ENCODE measurements at regions not wholly inside any gene's neighbourhood (a gene's known extent, or its start where the extent isn't known, plus 50 kb on each side); places are given as distances from the start of the nearest gene placed in this dataset.

- no peak overlapping the region for H3K9ac ChIP-seq
- TF ChIP-seq EZH2 (IDR thresholded peaks at IDR 0.05) (no peak), EZH2phosphoT487 (IDR thresholded peaks at IDR 0.05) (no peak), CTCF (IDR thresholded peaks at IDR 0.05) (no peak)
- H3K36me3 ChIP-seq, result no peaks in the 10 kb centered on the region
- H3K36me3 Mint-ChIP-seq, result no peaks in the 10 kb centered on the region
- no peak overlapping the region for H3K27ac Mint-ChIP-seq
- no peak overlapping the region for H3K27ac ChIP-seq
- no peaks in the 10 kb centered on the region for H3K9me3 ChIP-seq (ENCODE audit: low read depth)
- H3K4me1 ChIP-seq, result peaks cover 22% of the 10 kb centered on the region
- peaks cover 16% of the 10 kb centered on the region for H3F3A ChIP-seq (ENCODE audit: low read depth)
- H3K9me3 Mint-ChIP-seq, result no peaks in the 10 kb centered on the region
- H3K27me3 ChIP-seq, result peaks cover 44% of the 10 kb centered on the region
- H3K4me1 Mint-ChIP-seq, result peaks cover 19% of the 10 kb centered on the region
- H3K4me3 Mint-ChIP-seq, result no peak overlapping the region
- DNase-seq (ENCODE audit: low spot score), result peak; percentile 31
- H3K27me3 Mint-ChIP-seq (ENCODE audit: insufficient read depth, low read depth), result peaks cover 8% of the 10 kb centered on the region
- H4K20me1 ChIP-seq (ENCODE audit: low read depth), result peaks cover 46% of the 10 kb centered on the region
- H3K4me3 ChIP-seq, result no peak overlapping the region
- no peaks in the 10 kb centered on the region for H3K79me2 ChIP-seq (ENCODE audit: low read depth)
- no peak overlapping the region for H2AFZ ChIP-seq (replicated peaks)
- no peak overlapping the region for H3K4me2 ChIP-seq
Observed at GRCh38 chr15:77749236-77749997, 116.7 kb upstream of the LINGO1 start.

DNA sequence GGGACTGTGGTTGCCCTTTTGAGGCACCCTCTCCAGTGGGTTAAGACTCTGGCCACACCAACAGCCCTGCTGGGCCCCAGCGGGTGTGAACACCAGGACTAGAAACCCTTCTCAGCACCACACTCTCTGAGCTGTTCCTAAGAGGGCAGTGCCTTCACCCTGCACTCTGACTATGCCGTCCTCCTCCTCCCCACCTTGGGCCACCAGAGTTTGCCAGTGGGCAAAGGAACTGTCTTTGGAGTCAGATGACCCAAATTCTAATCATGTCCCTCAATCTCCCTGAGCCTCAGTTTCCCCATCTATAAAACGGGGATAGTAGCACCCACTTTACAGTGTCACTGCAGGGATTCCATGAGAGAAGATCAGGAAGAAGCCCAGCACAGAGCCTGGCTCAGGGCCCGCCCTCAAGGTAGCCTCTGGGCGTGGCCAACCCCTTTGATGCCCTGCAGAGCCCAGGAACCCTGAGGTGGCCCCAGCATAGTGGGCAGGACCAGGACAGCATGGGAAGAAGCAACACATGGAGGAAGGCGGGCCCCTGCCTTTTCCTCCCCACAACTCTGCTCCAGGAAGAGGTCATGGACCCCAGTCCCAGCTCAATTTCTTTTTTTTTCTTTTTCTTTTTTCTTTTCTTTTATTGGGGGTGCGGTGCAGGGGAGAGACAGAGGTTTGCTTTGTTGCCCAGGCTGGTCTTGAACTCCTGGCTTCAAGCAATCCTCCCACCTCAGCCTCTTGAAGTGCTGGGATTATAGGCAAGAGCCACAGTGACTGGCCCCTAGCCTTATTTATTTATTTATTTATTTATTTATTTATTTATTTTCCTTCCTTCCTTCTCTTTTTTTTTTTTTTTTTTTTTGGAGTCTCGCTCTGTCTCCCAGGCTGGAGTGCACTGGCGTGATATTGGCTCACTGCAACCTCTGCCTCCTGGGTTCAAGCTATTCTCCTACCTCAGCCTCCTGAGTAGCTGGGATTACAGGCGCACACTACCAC lies 115.7 kb upstream of the LINGO1 start:
- Histone ChIP-seq H2AFZ (replicated peaks) (no peak overlapping the region), H3K36me3 (no peaks in the 10 kb centered on the region), H3K27me3 (peaks cover 54% of the 10 kb centered on the region), H3K4me1 (peaks cover 22% of the 10 kb centered on the region), H3F3A (ENCODE audit: low read depth) (peaks cover 16% of the 10 kb centered on the region), H3K4me3 (no peak overlapping the region), H3K9ac (no peak overlapping the region), H4K20me1 (ENCODE audit: low read depth) (peaks cover 40% of the 10 kb centered on the region), H3K9me3 (ENCODE audit: low read depth) (no peaks in the 10 kb centered on the region), H3K79me2 (ENCODE audit: low read depth) (no peaks in the 10 kb centered on the region), H3K27ac (no peak overlapping the region), H3K4me2 (no peak overlapping the region)
- peaks cover 19% of the 10 kb centered on the region for H3K4me1 Mint-ChIP-seq
- no peak for TF ChIP-seq EZH2 (IDR thresholded peaks at IDR 0.05)
- no peak for TF ChIP-seq CTCF (IDR thresholded peaks at IDR 0.05)
- no peak for TF ChIP-seq EZH2phosphoT487 (IDR thresholded peaks at IDR 0.05)
- peak overlapping the region; percentile 85 for H3K27ac Mint-ChIP-seq
- H3K36me3 Mint-ChIP-seq, result no peaks in the 10 kb centered on the region
- DNase-seq (ENCODE audit: low spot score), result no peak
- peak overlapping the region; percentile 48 for H3K4me3 Mint-ChIP-seq
- H3K27me3 Mint-ChIP-seq (ENCODE audit: insufficient read depth, low read depth), result peaks cover 8% of the 10 kb centered on the region
- no peaks in the 10 kb centered on the region for H3K9me3 Mint-ChIP-seq

DNA sequence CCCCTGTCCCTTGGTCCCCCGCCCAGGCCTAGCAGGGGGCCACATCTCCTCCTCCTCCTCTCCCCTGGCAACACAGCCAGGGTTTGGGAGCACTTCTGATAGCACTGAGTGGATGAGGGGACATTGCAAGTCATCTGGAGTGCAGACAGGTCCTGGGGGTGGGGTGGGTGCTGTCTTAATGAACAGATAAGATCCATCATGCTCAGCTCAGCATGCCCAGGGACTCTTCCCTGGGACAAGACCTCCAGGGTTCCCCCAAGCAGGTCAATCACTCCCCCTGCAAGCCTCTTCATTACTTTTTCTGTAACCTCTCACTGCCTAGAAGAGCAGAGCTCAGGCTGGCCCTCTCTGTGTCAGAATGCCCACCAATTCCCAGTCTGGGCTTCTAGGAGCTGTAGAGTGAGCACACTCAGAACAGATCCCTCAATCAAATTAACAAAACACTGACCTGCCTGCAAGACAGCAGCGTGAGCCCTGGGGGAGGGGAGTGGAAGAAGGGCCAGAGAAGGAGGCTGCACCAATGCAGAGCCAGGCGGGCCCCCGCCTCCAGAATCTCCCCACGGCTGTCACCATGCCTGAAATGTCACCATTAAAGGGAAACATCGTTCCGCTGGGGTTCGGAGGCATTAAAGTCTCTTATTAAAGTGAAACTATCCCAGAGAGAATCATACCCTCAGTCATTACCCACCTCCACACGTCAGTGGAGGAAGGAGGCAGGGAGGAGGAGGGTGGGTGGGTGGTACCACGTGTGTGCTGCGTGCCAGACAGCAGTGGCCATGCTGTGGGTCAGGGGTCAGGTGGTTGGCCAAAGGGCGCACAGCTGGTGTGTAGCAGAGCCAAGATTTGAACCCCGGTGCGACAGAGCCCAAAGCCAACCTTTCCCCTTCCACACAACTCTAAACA lies 114.7 kb upstream of the LINGO1 start:
- H3K4me2 ChIP-seq, result no peak overlapping the region
- H3K9me3 Mint-ChIP-seq, result no peaks in the 10 kb centered on the region

More for the DNA sequence above, 114.7 kb upstream of the LINGO1 start:
- TF ChIP-seq CTCF (IDR thresholded peaks at IDR 0.05) (no peak), EZH2phosphoT487 (IDR thresholded peaks at IDR 0.05) (no peak), EZH2 (IDR thresholded peaks at IDR 0.05) (no peak)
- no peak overlapping the region for H3K4me3 ChIP-seq
- Mint-ChIP-seq H3K27ac (peak overlapping the region; percentile 82), H3K36me3 (no peaks in the 10 kb centered on the region), H3K4me1 (peaks cover 19% of the 10 kb centered on the region), H3K27me3 (ENCODE audit: insufficient read depth, low read depth) (peaks cover 10% of the 10 kb centered on the region), H3K4me3 (peak overlapping the region; percentile 42)
- peaks cover 59% of the 10 kb centered on the region for H3K27me3 ChIP-seq
- H3F3A ChIP-seq (ENCODE audit: low read depth), result peaks cover 10% of the 10 kb centered on the region
- no peak for DNase-seq (ENCODE audit: low spot score)
- H3K9ac ChIP-seq, result no peak overlapping the region
- no peaks in the 10 kb centered on the region for H3K79me2 ChIP-seq (ENCODE audit: low read depth)
- peaks cover 20% of the 10 kb centered on the region for H3K4me1 ChIP-seq
- H4K20me1 ChIP-seq (ENCODE audit: low read depth), result peaks cover 32% of the 10 kb centered on the region
- no peak overlapping the region for H2AFZ ChIP-seq (replicated peaks)
- H3K27ac ChIP-seq, result no peak overlapping the region
- H3K9me3 ChIP-seq (ENCODE audit: low read depth), result no peaks in the 10 kb centered on the region
- H3K36me3 ChIP-seq, result no peaks in the 10 kb centered on the region

Data from neural progenitor cell (in vitro differentiated cells).